HUES48 (cell line): ENCODE measurements at regions not wholly inside any gene's neighbourhood (a gene's known extent, or its start where the extent isn't known, plus 50 kb on each side); places are given as distances from the start of the nearest gene placed in this dataset.
"Not testable (repeated sequence)": the region's sequence is repeated elsewhere in the genome, so short reads cannot be mapped to it uniquely, and the experiment has no call there.

ENCODE experiments used
- H3K27ac ChIP-seq: one replicate; pipeline ENCODE4 v1.7.0; 2013; ENCODE audit warnings: low read depth, low read length, inconsistent platforms
- H3K27me3 ChIP-seq: 2 replicates; pipeline ENCODE4 v1.6.1; 2013; ENCODE audit warnings: mild to moderate bottlenecking, low read length; ENCODE audit not compliant: control insufficient read depth, insufficient read depth
- H3K36me3 ChIP-seq: 2 replicates; pipeline ENCODE4 v1.6.1; 2013; ENCODE audit warnings: low read length; ENCODE audit not compliant: control insufficient read depth, insufficient read depth
- H3K4me1 ChIP-seq: 2 replicates; pipeline ENCODE4 v1.6.1; 2013; ENCODE audit warnings: mild to moderate bottlenecking, low read length; ENCODE audit not compliant: control insufficient read depth, insufficient read depth
- H3K4me3 ChIP-seq: 2 replicates; pipeline ENCODE4 v1.5.1; 2013; ENCODE audit warnings: mild to moderate bottlenecking, low read depth, low read length
- H3K9ac ChIP-seq: 2 replicates; pipeline ENCODE4 v1.6.1; 2013; ENCODE audit warnings: mild to moderate bottlenecking, low read depth, low read length, moderate library complexity
- H3K9me3 ChIP-seq: 2 replicates; pipeline ENCODE4 v1.6.1; 2013; ENCODE audit warnings: low read length; ENCODE audit not compliant: control insufficient read depth, insufficient read depth

DNA sequence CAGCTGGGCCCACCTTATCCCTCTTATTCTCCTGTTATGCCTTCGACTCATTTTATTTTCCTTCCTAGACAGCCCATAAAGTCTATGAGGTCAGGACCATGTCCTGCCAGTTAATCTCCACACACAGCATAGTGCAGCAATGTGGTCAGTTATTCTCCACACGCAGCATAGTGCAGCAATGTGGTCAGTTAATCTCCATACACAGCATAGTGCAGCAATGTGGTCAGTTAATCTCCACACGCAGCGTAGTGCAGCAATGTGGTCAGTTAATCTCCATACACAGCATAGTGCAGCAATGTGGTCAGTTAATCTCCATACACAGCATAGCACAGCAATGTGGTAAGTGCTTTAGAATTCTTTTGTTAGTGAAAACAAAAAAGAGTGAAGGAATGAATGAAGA, 77.8 kb downstream of the TEX36 start:
- Histone ChIP-seq H3K27me3 (no peaks in the 10 kb centered on the region), H3K9ac (no peak overlapping the region), H3K27ac (no peak overlapping the region), H3K36me3 (no peaks in the 10 kb centered on the region), H3K9me3 (no peaks in the 10 kb centered on the region), H3K4me1 (no peaks in the 10 kb centered on the region), H3K4me3 (no peak overlapping the region)

DNA sequence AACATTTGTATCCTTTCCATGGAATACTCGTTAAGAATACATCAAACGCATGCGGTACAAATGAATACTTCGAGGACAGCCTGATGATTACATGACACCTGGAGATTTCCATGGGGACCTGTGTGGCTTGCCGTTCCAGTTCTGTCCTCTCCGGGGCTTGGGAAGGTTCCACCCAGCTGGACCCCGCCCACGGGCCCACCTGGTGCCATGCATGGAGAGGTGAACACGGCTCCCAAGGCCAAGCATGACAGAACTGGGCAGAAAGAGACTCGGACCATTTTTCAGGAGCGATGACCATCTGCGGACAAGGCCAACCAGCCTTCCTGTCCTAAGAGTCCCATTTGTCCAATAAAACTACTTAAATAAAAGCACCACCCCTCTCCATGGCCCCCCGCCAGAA, 80.1 kb downstream of the TEX36 start:
- Histone ChIP-seq H3K4me3 (no peak overlapping the region), H3K4me1 (no peaks in the 10 kb centered on the region)

DNA sequence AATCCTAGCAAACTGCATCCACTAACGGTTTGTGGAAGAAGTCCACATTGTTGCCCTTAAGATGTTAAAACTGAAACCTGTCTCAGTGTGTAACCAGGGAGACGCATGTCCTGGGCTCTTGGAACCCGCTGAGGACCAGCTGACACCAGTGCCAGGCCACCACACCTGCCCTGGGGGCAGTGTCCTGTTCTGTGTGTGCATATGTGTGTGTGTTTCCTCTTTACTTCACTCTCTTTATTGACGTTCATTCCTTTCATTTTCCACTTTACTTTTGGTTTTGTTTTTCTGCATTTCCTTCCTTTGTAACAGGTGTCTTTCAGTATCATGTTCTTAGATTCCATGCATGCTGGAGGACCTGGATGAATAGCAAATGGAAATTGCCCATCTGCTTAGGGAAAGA, 83.8 kb downstream of the TEX36 start:
- H3K27ac ChIP-seq: no peak overlapping the region
- no peak overlapping the region for H3K9ac ChIP-seq
- no peaks in the 10 kb centered on the region for H3K36me3 ChIP-seq
- H3K9me3 ChIP-seq: peaks cover 2% of the 10 kb centered on the region; the same call in 1 of the 2 replicates
- no peaks in the 10 kb centered on the region for H3K27me3 ChIP-seq
- H3K4me3 ChIP-seq: no peak overlapping the region
- H3K4me1 ChIP-seq: no peaks in the 10 kb centered on the region

More for the DNA sequence above, 80.1 kb downstream of the TEX36 start:
- no peak overlapping the region for H3K9ac ChIP-seq
- H3K9me3 ChIP-seq: no peaks in the 10 kb centered on the region
- H3K27ac ChIP-seq: no peak overlapping the region
- no peaks in the 10 kb centered on the region for H3K27me3 ChIP-seq
- no peaks in the 10 kb centered on the region for H3K36me3 ChIP-seq

DNA sequence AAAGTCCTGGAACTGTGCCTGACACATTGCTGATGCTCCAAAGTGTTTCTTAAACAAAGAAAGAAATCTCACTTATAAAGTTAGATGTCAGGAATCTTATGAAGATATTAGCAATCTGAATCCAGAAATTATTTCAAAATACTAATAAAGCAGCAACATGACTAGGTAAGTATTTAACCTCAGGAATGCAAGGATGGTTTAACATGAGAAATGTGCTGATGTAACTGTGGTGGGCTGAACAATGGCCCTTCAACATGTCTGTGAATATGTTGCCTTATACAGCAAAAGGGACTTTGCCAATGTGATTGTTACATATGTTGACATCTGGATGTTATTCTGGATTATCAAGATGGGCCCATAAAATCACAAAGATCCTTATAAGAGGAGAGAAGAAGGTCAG, 87.1 kb downstream of the TEX36 start:
- Histone ChIP-seq H3K27ac (no peak overlapping the region), H3K27me3 (no peaks in the 10 kb centered on the region), H3K9me3 (peaks cover 2% of the 10 kb centered on the region; the same call in 1 of the 2 replicates), H3K9ac (no peak overlapping the region), H3K4me3 (no peak overlapping the region), H3K4me1 (peaks cover 14% of the 10 kb centered on the region), H3K36me3 (no peaks in the 10 kb centered on the region)

DNA sequence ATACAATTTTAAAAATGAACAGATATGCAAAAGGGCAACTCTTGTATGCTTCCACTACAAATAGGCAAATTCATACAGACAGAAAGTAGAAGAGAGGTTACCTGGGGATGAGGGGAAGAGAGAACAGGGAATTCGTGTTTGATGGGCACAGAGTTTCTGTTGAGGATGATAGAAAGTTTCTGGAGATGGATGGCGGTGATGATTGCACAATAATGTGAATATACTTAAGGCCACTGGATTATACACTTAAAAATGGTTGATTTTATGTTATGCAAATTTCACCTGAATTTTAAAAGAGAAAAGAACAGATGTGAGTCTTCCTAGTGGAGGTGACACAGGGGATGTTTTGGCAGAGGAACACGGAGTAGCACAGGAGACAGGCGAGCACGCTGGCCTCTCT, 89.3 kb downstream of the TEX36 start:
- Histone ChIP-seq H3K36me3 (no peaks in the 10 kb centered on the region), H3K4me3 (no peak overlapping the region), H3K27ac (no peak overlapping the region), H3K9me3 (peaks cover 2% of the 10 kb centered on the region; the same call in 1 of the 2 replicates), H3K4me1 (peaks cover 14% of the 10 kb centered on the region), H3K9ac (no peak overlapping the region), H3K27me3 (no peaks in the 10 kb centered on the region)

DNA sequence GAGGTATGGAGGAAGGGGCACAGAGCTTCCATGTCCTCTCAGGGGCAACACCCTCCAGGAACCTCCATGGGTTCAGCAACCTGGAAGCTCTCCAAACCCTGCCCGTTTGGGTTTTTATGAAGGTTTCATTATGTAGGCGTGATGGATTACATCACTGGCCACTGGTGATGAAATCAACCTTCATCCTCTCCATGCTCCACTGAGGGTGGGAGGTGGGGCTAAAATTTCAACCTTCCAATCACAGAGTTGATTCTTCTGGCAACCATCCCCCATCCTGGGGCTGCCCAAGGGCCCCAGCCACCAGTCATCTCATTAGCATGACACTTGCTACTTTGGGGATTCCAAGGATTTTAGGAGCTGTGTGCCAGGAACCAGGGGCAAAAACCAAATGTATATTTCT, 90.1 kb downstream of the TEX36 start:
- Histone ChIP-seq H3K4me3 (no peak overlapping the region), H3K4me1 (peaks cover 14% of the 10 kb centered on the region), H3K27me3 (no peaks in the 10 kb centered on the region), H3K36me3 (no peaks in the 10 kb centered on the region), H3K9ac (no peak overlapping the region), H3K9me3 (peaks cover 2% of the 10 kb centered on the region; the same call in 1 of the 2 replicates), H3K27ac (no peak overlapping the region)

DNA sequence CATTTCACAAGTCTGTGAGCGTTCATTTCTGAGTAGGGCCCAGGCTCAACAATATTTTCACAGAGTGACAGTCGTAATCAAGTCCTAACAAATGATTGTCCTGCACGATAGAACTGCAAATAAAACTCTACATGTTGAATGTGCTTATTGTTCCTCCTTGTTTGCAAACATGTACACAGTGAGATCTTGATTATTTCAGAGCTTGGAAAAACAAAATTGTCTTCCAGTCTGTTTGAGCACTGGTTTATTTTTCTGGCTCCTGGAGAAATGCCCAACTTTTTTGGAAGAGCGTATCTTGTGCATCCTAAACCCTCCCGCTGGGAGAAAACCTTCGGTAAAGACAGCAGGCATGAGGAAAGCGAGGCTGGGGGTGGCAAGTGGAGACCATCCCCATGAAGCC, 91.1 kb downstream of the TEX36 start:
- no peak overlapping the region for H3K9ac ChIP-seq
- H3K27me3 ChIP-seq: no peaks in the 10 kb centered on the region
- peaks cover 14% of the 10 kb centered on the region for H3K4me1 ChIP-seq
- H3K9me3 ChIP-seq: peaks cover 2% of the 10 kb centered on the region; the same call in 1 of the 2 replicates
- H3K4me3 ChIP-seq: no peak overlapping the region
- no peak overlapping the region for H3K27ac ChIP-seq
- H3K36me3 ChIP-seq: no peaks in the 10 kb centered on the region

DNA sequence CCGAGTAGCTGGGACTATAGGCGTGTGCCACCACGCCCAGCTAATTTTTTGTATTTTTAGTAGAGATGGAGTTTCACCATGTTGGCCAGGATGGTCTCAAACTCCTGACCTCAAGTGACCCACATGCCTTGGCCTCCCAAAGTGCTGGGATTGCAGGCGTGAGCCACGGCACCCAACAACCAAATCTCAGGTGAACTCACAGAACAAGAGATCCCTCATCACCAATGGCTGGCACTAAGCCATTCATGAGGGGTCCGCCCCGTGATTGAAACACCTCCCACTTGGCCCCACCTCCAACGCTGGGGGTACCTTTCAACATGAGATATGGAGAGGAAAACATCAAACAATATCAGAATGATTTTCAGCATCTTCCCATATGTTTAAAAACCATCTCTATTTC, 94.2 kb downstream of the TEX36 start:
- not testable (repeated sequence) for H3K27ac ChIP-seq, H3K9ac ChIP-seq, H3K4me3 ChIP-seq, H3K27me3 ChIP-seq, H3K9me3 ChIP-seq, H3K36me3 ChIP-seq
- peaks cover 12% of the 10 kb centered on the region for H3K4me1 ChIP-seq

DNA sequence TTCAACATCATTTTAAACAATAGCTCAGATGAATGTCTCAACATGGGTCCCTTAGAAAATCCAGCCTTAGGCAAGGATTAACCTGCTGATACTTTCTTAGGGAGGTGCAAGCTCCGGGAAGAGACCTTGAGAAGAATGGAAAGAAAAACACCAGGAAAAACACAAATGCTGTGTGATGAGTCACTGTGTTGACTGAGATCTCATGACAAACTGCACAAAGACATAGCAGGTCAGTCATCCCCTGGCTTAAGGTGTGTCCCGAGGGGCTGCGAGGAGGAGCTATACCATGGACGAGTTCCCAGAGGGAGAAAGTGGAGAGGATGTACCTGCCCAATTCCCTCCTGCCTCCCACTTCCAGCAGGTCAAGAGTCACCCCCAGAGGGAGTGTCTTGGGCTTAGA, 98.0 kb downstream of the TEX36 start:
- Histone ChIP-seq H3K4me3 (no peak overlapping the region), H3K27ac (no peak overlapping the region), H3K9ac (no peak overlapping the region), H3K27me3 (no peaks in the 10 kb centered on the region), H3K36me3 (no peaks in the 10 kb centered on the region), H3K4me1 (no peaks in the 10 kb centered on the region), H3K9me3 (no peaks in the 10 kb centered on the region)

DNA sequence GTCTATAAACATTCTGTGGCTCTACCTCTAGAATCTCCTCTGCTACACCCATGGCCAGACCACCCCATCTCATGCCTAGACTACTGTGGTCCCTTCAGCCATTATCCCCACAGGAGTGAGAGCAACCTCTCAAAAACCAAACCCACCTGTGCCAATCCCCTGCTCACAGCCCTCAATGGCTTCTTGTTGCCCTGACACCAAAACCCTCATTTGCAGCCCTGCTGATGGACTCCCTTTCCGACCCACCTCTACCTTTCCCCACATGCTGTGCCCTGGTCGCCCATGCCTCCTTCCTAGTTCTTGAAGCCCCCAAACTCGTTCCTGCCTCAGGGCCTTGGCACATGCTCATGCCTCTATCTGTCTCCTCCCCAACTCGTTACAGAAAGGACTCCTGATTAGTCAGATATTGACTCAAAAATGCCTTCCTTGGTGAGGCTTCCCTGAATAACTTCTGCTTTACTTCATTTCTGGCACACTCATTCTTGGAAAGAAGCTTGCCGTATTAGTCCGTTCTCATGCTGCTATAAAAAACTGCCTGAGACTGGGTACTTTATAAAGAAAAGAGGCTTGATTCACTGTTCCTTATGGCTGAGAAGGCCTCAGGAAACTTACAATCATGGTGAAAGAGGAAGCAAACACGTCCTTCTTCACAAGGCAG, 104.2 kb downstream of the TEX36 start:
- no peaks in the 10 kb centered on the region for H3K4me1 ChIP-seq
- H3K9ac ChIP-seq: no peak overlapping the region
- no peaks in the 10 kb centered on the region for H3K36me3 ChIP-seq
- H3K27ac ChIP-seq: no peak overlapping the region
- no peaks in the 10 kb centered on the region for H3K9me3 ChIP-seq
- no peaks in the 10 kb centered on the region for H3K27me3 ChIP-seq
- H3K4me3 ChIP-seq: no peak overlapping the region

DNA sequence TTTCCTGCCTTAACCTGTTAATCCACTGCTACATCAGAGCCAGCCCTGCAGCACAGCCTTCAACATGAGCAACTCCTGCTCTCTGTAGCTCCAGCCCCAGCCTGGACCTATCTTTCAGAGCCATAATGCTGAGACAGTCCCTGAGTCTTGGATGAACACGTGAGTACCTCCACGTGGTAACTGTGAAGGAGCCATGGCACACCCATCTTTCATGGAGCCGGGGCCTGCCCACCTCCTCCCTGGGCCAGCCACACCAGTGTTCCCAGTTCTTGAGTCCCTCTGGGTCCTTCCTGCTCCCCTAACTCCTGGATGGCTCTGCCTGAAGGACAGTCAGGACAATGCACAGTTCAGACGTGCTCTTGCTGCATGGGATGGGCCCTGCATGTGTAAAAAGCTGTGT, 107.1 kb downstream of the TEX36 start:
- Histone ChIP-seq H3K27ac (no peak overlapping the region), H3K36me3 (no peaks in the 10 kb centered on the region), H3K9me3 (no peaks in the 10 kb centered on the region), H3K4me3 (no peak overlapping the region), H3K9ac (no peak overlapping the region), H3K4me1 (no peaks in the 10 kb centered on the region), H3K27me3 (no peaks in the 10 kb centered on the region)
